Parathyroid adenoma (tissue), 2 donors: ENCODE measurements at regions not wholly inside any gene's neighbourhood (a gene's known extent, or its start where the extent isn't known, plus 50 kb on each side); places are given as distances from the start of the nearest gene placed in this dataset.

Experiments used
- H2AFZ ChIP-seq: fragments of 300-600 bp; sonication (generic); one replicate; pipeline ENCODE4 v1.7.0; 2017; ENCODE audit warnings: antibody characterized with exemption, mild to moderate bottlenecking
- H3K27ac ChIP-seq: fragments of 300-600 bp; sonication (generic); one replicate; pipeline ENCODE4 v1.7.0; 2017
- H3K27me3 ChIP-seq: fragments of 300-600 bp; sonication (generic); one replicate; pipeline ENCODE4 v1.7.0; 2017; ENCODE audit warnings: low read length; ENCODE audit not compliant: control insufficient read depth, insufficient read depth
- H3K36me3 ChIP-seq: fragments of 300-600 bp; sonication (generic); one replicate; pipeline ENCODE4 v1.7.0; 2017; ENCODE audit warnings: low read length; ENCODE audit not compliant: control insufficient read depth, insufficient read depth
- H3K4me1 ChIP-seq: fragments of 300-600 bp; sonication (generic); one replicate; pipeline ENCODE4 v1.7.0; 2017; ENCODE audit warnings: control low read depth
- H3K4me2 ChIP-seq: fragments of 300-600 bp; sonication (generic); one replicate; pipeline ENCODE4 v1.7.0; 2017; ENCODE audit warnings: low read length
- H3K4me3 ChIP-seq: fragments of 300-600 bp; sonication (generic); one replicate; pipeline ENCODE4 v1.7.0; 2017; ENCODE audit warnings: low read depth, low read length
- H3K79me2 ChIP-seq: fragments of 300-600 bp; sonication (generic); one replicate; pipeline ENCODE4 v1.7.0; 2017; ENCODE audit warnings: control low read depth
- H3K9ac ChIP-seq: fragments of 300-600 bp; sonication (generic); one replicate; pipeline ENCODE4 v1.7.0; 2017; ENCODE audit warnings: mild to moderate bottlenecking
- H3K9me3 ChIP-seq: fragments of 300-600 bp; sonication (generic); one replicate; pipeline ENCODE4 v1.7.0; 2017; ENCODE audit warnings: low read length; ENCODE audit not compliant: control insufficient read depth
- TF ChIP-seq, protein P1 (sequence below): fragments of 300-600 bp; sonication (generic); IDR thresholded peaks from one replicate; pipeline ENCODE4 v1.7.0; 2017; ENCODE audit warnings: antibody characterized with exemption, mild to moderate bottlenecking
- donor health status: primary hyperparathyroidism.

DNA sequence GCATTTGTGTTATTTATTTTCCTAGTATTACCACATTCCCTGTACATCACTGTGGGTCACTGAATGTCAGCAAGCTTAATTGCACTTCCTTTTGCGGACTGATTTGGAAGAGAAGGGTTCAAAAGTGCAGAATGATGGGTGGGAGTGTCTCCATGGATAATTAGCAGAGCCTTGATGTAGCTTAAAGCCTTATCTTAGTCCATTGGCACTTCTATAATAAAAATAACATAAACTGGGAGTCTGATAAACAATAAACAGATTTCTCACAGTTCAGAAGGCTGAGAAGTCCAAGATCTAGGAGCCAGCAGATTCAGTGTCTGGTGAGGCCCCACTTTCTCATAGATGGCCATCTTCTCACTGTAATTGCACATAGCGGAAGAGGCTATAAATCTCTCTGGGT lies 501.1 kb upstream of the POU3F2 start:
- TF ChIP-seq, protein P1, sequence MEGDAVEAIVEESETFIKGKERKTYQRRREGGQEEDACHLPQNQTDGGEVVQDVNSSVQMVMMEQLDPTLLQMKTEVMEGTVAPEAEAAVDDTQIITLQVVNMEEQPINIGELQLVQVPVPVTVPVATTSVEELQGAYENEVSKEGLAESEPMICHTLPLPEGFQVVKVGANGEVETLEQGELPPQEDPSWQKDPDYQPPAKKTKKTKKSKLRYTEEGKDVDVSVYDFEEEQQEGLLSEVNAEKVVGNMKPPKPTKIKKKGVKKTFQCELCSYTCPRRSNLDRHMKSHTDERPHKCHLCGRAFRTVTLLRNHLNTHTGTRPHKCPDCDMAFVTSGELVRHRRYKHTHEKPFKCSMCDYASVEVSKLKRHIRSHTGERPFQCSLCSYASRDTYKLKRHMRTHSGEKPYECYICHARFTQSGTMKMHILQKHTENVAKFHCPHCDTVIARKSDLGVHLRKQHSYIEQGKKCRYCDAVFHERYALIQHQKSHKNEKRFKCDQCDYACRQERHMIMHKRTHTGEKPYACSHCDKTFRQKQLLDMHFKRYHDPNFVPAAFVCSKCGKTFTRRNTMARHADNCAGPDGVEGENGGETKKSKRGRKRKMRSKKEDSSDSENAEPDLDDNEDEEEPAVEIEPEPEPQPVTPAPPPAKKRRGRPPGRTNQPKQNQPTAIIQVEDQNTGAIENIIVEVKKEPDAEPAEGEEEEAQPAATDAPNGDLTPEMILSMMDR = no peak
- H3K4me2 ChIP-seq = no peak overlapping the region
- H3K4me1 ChIP-seq = no peaks in the 10 kb centered on the region
- H3K36me3 ChIP-seq = no peaks in the 10 kb centered on the region
- no peaks in the 10 kb centered on the region for H3K9me3 ChIP-seq
- no peak overlapping the region for H3K4me3 ChIP-seq
- H3K79me2 ChIP-seq = no peaks in the 10 kb centered on the region
- no peaks in the 10 kb centered on the region for H3K27me3 ChIP-seq
- H2AFZ ChIP-seq = no peak overlapping the region
- H3K9ac ChIP-seq = no peak overlapping the region
- no peak overlapping the region for H3K27ac ChIP-seq

DNA sequence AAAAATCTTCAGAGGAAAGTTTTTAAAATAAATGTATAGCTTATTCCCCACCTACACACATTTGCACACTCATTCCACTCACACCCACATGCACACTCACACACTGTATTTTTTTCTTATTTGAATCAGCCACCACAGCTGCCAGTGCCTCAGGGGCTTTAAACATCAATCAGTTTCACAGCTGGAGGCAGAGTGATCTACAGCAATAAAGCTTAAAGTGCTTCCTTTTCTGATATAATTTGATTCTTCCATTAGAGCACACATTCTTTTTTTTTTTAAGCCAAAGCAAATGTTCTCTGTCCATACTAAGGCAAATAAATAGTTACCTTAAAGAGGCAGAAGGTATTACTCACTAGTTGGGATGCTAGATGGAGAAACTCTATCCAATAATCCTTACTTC lies 498.8 kb upstream of the POU3F2 start:
- H3K4me2 ChIP-seq = no peak overlapping the region
- H3K4me1 ChIP-seq = no peaks in the 10 kb centered on the region
- H3K27me3 ChIP-seq = no peaks in the 10 kb centered on the region
- no peak overlapping the region for H3K27ac ChIP-seq
- TF ChIP-seq, protein P1 = no peak
- H3K36me3 ChIP-seq = no peaks in the 10 kb centered on the region
- H3K9me3 ChIP-seq = no peaks in the 10 kb centered on the region
- H3K4me3 ChIP-seq = no peak overlapping the region
- H3K9ac ChIP-seq = no peak overlapping the region
- H3K79me2 ChIP-seq = no peaks in the 10 kb centered on the region
- H2AFZ ChIP-seq = no peak overlapping the region

DNA sequence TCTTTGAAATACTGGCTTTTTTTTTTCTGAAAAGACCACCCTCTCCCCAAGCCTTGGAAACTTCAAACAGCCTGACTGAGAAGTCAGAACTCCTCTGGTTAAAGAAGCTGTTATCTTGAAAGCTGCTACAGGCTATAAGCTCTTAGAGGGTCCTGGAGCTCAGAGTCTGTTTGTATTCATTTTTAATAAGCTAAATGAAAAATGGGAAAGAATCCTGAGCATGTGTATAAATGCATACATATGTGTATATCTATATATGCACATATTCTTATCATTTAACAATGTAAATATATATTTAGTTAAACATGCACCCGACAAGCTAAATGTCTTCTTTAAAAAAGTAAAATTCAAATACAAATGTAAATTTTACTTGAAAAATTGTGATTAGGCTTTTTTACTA lies 494.9 kb upstream of the POU3F2 start:
- no peaks in the 10 kb centered on the region for H3K27me3 ChIP-seq
- TF ChIP-seq, protein P1 = no peak
- no peaks in the 10 kb centered on the region for H3K36me3 ChIP-seq
- no peaks in the 10 kb centered on the region for H3K79me2 ChIP-seq
- no peaks in the 10 kb centered on the region for H3K4me1 ChIP-seq
- H3K9ac ChIP-seq = no peak overlapping the region
- no peak overlapping the region for H3K4me3 ChIP-seq
- H3K9me3 ChIP-seq = no peaks in the 10 kb centered on the region
- no peak overlapping the region for H3K4me2 ChIP-seq
- no peak overlapping the region for H2AFZ ChIP-seq
- H3K27ac ChIP-seq = no peak overlapping the region

DNA sequence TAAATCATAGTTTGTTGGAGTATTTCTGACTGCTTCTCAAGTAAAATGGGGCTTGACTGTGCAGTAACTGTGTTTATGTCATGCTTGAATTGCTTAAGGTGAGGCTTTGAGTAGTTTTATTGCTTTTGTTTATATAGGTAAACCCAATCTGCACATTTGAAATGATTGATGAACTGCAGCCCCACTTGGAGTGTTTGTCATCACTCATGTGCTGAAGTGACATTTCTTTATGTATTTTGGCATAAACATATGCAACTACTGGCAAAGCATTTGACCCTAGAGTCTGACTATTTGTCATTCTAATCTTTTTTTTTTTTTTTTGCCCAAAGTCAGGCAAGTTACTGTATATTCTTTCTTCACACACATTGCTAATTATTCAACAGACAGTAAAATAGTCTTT lies 491.4 kb upstream of the POU3F2 start:
- no peaks in the 10 kb centered on the region for H3K36me3 ChIP-seq
- TF ChIP-seq, protein P1 = no peak
- H3K27ac ChIP-seq = no peak overlapping the region
- H3K27me3 ChIP-seq = no peaks in the 10 kb centered on the region
- H3K9ac ChIP-seq = no peak overlapping the region
- no peaks in the 10 kb centered on the region for H3K79me2 ChIP-seq
- H3K4me2 ChIP-seq = no peak overlapping the region
- no peak overlapping the region for H2AFZ ChIP-seq
- H3K9me3 ChIP-seq = no peaks in the 10 kb centered on the region
- no peak overlapping the region for H3K4me3 ChIP-seq
- H3K4me1 ChIP-seq = no peaks in the 10 kb centered on the region

DNA sequence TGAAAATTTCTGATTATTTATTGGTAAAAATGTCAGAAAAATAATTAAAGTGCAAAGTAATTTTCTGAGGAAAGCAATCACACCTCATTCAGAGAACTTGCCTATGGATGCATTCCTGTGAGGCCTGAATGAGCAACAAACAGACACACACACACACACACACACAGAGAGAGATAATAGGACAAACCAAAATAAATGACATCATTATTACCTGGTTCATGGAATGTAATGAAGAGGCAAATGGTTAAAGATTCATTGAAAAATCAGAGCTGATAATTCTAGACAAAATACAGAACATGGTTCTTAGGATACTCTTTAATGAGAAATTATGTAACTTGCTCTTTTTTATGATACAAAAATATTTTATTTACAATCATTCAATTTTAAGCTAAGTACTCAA lies 490.6 kb upstream of the POU3F2 start:
- H3K4me1 ChIP-seq = no peaks in the 10 kb centered on the region
- H3K27ac ChIP-seq = no peak overlapping the region
- H2AFZ ChIP-seq = no peak overlapping the region
- H3K4me3 ChIP-seq = no peak overlapping the region
- H3K27me3 ChIP-seq = no peaks in the 10 kb centered on the region
- no peak overlapping the region for H3K4me2 ChIP-seq
- H3K9me3 ChIP-seq = no peaks in the 10 kb centered on the region
- H3K36me3 ChIP-seq = no peaks in the 10 kb centered on the region
- TF ChIP-seq, protein P1 = no peak
- H3K79me2 ChIP-seq = no peaks in the 10 kb centered on the region
- H3K9ac ChIP-seq = no peak overlapping the region
